ENCODE measurements at regions not wholly inside any gene's neighbourhood (a gene's known extent, or its start where the extent isn't known, plus 50 kb on each side); places are given as distances from the start of the nearest gene placed in this dataset.
"Not testable (repeated sequence)": the region's sequence is repeated elsewhere in the genome, so short reads cannot be mapped to it uniquely, and the experiment has no call there.

DNA sequence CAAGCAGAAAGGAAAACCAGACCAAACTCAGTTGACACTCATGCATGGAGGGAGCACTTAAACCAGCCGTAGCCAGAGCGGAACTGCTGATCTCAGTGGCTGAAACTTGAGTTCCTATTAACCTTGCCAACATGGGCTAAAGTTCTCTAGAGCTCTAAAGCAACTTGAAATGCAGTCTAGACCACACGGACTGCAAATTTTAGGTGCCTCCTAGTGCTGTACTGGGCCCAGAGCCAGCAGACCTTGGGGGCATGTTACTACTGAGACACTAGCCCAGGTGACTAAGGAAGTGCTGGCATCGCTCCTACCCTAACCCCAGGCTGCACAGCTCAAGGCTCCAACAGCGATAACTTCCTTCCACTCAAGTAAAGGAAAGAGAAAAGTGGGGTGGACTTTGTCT, 236.5 kb downstream of the AKAIN1 start:
- WGBS, result 74% methylated on average over 3 of the region's 5 CpGs
- TF ChIP-seq CTCF (IDR thresholded peaks at IDR 0.05) (no peak), POLR2AphosphoS5 (IDR thresholded peaks at IDR 0.05) (no peak), EP300 (IDR thresholded peaks at IDR 0.05) (no peak), POLR2A (IDR thresholded peaks at IDR 0.05; ENCODE audit: low read depth) (no peak)
- H3K9me3 ChIP-seq, result no peaks in the 10 kb centered on the region
- H3K27me3 ChIP-seq, result no peaks in the 10 kb centered on the region
- no peak overlapping the region for H3K4me3 ChIP-seq
- no peak for DNase-seq (ENCODE audit: extremely low spot score)
- H3K27ac ChIP-seq (replicated peaks in 1 of 4), result no peak overlapping the region
- intact Hi-C loops (cut with DNase I), result no loop called here
- no peaks in the 10 kb centered on the region for H3K36me3 ChIP-seq
- no peaks in the 10 kb centered on the region for H3K4me1 ChIP-seq

DNA sequence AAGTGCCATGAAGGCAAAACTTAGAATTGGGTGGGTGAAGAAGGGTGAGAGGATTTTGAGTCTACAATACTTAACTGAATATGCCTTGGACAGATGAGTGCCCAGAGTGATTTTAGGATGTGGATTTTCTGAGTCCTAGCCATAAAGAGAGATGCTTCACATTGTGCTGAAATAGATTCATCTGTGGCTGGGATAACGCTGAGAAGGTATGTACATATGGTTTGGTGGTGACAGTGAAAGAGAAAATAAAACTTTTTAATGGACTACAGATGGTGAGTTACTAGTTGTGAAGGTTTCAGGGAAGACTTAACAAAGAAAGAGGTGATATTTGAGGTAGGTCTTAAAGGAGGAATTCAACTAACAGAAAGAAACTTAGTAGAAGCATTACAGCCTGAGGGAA, 265.8 kb downstream of the AKAIN1 start:
- Histone ChIP-seq H3K36me3 (no peaks in the 10 kb centered on the region), H3K27ac (replicated peaks in 1 of 4) (no peak overlapping the region), H3K27me3 (no peaks in the 10 kb centered on the region), H3K4me3 (no peak overlapping the region), H3K9me3 (peaks cover 0 to 29% (median 8%) of the 10 kb centered on the region in 4 donors), H3K4me1 (no peaks in the 10 kb centered on the region)
- DNase-seq (ENCODE audit: extremely low spot score), result no peak
- no peak for TF ChIP-seq CTCF (IDR thresholded peaks at IDR 0.05)
- TF ChIP-seq EP300 (IDR thresholded peaks at IDR 0.05), result no peak
- TF ChIP-seq POLR2A (IDR thresholded peaks at IDR 0.05; ENCODE audit: low read depth), result no peak
- no peak for TF ChIP-seq POLR2AphosphoS5 (IDR thresholded peaks at IDR 0.05)
- 88% methylated on average over 1 of the region's 1 CpG for WGBS
- intact Hi-C loops (cut with DNase I), result no loop called here

GRCh38 chr18:4921548-4921947, 275.5 kb downstream of the AKAIN1 start:
- TF ChIP-seq POLR2A (IDR thresholded peaks at IDR 0.05; ENCODE audit: low read depth) (no peak), POLR2AphosphoS5 (IDR thresholded peaks at IDR 0.05) (no peak), EP300 (IDR thresholded peaks at IDR 0.05) (no peak), CTCF (IDR thresholded peaks at IDR 0.05) (no peak)
- Histone ChIP-seq H3K4me3 (no peak overlapping the region), H3K36me3 (no peaks in the 10 kb centered on the region), H3K27me3 (no peaks in the 10 kb centered on the region), H3K9me3 (peaks cover 0 to 5% (median under 1%) of the 10 kb centered on the region in 4 donors), H3K4me1 (no peaks in the 10 kb centered on the region), H3K27ac (replicated peaks in 1 of 4) (no peak overlapping the region)
- intact Hi-C loops (cut with DNase I), result no loop called here
- DNase-seq (ENCODE audit: extremely low spot score), result no peak

DNA sequence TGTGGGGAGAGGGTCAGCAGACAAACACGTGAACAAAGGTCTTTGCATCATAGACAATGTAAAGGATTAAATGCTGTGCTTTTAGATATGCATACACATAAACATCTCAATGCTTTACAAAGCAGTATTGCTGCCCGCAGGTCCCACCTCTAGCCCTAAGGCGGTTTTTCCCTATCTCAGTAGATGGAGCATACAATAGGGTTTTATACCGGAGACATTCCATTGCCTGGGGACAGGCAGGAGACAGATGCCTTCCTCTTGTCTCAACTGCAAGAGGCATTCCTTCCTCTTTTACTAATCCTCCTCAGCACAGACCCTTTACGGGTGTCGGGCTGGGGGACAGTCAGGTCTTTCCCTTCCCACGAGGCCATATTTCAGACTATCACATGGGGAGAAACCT, 279.5 kb downstream of the AKAIN1 start:
- H3K27ac ChIP-seq (replicated peaks in 1 of 4); DNase-seq (ENCODE audit: extremely low spot score); H3K27me3 ChIP-seq; H3K9me3 ChIP-seq; H3K4me1 ChIP-seq; H3K4me3 ChIP-seq; intact Hi-C loops (cut with DNase I); H3K36me3 ChIP-seq: not testable (repeated sequence)
- WGBS, result 83% methylated on average over 7 of the region's 7 CpGs

DNA sequence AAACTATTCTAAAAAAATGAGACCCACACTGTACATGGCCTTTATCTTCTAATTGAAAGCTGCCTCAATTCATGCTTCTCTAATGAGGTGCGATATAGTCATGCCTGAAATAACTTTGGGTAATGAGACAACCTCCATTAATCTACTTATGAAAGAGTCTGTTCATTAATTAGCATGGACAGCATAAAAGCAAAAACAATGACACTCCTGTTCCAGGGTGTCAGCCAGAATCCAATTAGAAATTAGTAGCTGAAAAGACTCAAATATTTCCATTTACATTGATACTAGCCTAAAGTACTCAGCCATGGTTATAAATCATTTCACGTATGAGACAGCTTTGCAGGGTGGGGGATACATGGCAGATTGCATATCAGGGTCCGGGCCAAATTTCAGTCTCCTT, 288.7 kb downstream of the AKAIN1 start:
- 55% methylated on average over 3 of the region's 3 CpGs for WGBS
- no peak overlapping the region for H3K27ac ChIP-seq (replicated peaks in 1 of 4)
- TF ChIP-seq CTCF (IDR thresholded peaks at IDR 0.05), result no peak
- TF ChIP-seq POLR2A (IDR thresholded peaks at IDR 0.05; ENCODE audit: low read depth), result no peak
- H3K4me3 ChIP-seq, result no peak overlapping the region
- H3K27me3 ChIP-seq, result no peaks in the 10 kb centered on the region
- no peaks in the 10 kb centered on the region for H3K4me1 ChIP-seq
- intact Hi-C loops (cut with DNase I), result no loop called here
- no peak for DNase-seq (ENCODE audit: extremely low spot score)
- H3K36me3 ChIP-seq, result no peaks in the 10 kb centered on the region
- H3K9me3 ChIP-seq, result no peaks in the 10 kb centered on the region
